H54 (cell line): ENCODE measurements at regions not wholly inside any gene's neighbourhood (a gene's known extent, or its start where the extent isn't known, plus 50 kb on each side); places are given as distances from the start of the nearest gene placed in this dataset.
"Not testable (repeated sequence)": the region's sequence is repeated elsewhere in the genome, so short reads cannot be mapped to it uniquely, and the experiment has no call there.

ENCODE experiments used
- DNase-seq: peaks from one replicate; pipeline ENCODE4 v3.0.0; 2011; ENCODE audit warnings: low spot score, mixed read lengths; ENCODE audit not compliant: insufficient read length
- FAIRE-seq: peaks from 3 replicates; lab custom pipeline; 2011; peaks lifted over from hg19 to GRCh38; lab: Jason Lieb, UNC
- POLR2A ChIP-seq: IDR thresholded peaks from 2 replicates; pipeline ENCODE4 v1.6.1; 2011; ENCODE audit warnings: low read depth, mild to moderate bottlenecking, low read length

- no peak for TF ChIP-seq POLR2A
- FAIRE-seq (no peak), DNase-seq (no peak)
Measured at GRCh38 chr4:189185810-189186432, 754.8 kb upstream of the FRG1 start.

DNA sequence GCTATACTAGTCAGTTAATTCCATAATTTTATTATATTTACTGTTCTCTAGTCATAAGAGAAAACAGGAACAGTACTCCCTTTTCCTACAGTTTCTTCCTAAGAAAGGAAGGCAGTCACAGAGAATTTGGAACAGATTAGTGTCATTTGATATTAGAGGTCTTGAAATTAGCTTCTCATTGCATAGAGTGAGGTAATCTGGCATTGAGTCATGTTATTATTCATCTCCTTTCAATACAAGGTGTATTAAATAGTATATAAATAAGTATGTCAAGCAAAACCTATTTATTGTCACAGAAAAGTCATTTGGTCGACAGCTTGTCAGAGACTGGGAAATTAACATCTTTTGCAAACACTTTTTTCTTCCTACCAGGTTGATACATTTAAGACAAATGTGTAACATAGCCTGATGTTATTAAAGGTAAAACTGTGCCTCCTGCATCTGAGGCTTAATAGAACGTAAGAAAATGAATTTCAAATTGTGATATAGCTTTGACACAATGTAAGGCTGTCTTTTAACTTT, 753.1 kb upstream of the FRG1 start:
- FAIRE-seq (no peak), DNase-seq (no peak)
- no peak for TF ChIP-seq POLR2A

- TF ChIP-seq POLR2A = no peak
- DNase-seq = no peak
- FAIRE-seq = no peak
Measured at GRCh38 chr4:189198624-189199023, 742.0 kb upstream of the FRG1 start.

DNA sequence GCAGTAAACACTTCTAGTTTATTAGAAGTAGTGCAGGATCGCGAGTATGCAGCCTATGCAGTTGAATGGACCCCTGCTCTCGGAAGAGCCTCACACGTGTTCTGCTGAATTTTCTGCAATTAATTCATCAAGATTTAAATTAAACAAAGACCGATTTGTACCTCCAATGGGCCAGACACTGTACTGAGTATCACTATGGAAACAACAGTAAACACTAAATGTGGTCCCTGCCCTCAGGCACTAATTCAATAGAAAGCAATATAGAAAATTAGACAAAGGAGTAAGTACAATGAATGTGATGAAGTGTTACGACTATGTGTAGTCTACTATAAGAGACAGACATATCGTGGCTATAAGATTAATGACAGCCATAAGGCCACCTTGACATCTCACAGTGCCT, 740.3 kb upstream of the FRG1 start:
- DNase-seq (no peak), FAIRE-seq (no peak)
- no peak for TF ChIP-seq POLR2A

- FAIRE-seq = no peak
- DNase-seq = peak; percentile 31
- TF ChIP-seq POLR2A = no peak
Measured at GRCh38 chr4:189202182-189202868, 738.3 kb upstream of the FRG1 start.

DNA sequence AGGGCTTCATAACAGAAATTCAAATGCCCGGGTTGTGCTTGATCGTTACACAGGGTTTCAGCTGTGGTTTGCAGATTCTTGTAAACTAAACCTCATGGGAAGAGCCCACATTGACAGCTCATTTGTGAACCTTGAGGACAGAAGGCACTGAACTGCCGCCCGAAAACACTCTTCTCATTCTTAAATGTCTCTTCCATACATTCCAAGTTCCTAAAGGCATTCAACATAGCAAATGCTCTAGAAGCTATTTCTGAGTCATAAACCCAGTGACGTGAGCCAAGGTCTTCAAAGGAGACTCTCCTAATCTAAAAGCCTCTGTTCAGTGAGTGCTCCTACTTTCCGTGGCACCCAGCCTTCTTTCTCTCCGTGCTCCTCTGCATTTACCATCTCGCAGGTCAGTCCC, 737.8 kb upstream of the FRG1 start:
- DNase-seq (no peak), FAIRE-seq (no peak)
- no peak for TF ChIP-seq POLR2A

DNA sequence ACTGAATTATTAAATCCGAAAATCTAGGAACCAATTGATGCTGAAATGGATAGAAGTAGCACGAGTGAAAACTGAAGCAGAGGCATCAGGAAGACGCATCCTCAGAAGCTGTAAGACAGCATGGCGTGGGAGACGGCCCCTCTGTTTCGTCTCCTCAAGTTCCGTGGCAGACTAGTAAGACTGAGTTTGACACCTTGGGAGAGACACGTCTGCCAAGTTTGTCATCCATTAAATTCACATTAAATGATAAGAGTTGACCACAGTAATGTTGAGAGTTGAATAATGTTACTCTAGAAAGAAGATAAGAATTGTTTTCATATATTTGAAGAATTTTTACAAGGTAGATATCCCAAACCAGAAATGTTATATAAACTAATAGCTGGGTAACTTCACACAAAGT, 736.1 kb upstream of the FRG1 start:
- FAIRE-seq (no peak), DNase-seq (no peak)
- no peak for TF ChIP-seq POLR2A

DNA sequence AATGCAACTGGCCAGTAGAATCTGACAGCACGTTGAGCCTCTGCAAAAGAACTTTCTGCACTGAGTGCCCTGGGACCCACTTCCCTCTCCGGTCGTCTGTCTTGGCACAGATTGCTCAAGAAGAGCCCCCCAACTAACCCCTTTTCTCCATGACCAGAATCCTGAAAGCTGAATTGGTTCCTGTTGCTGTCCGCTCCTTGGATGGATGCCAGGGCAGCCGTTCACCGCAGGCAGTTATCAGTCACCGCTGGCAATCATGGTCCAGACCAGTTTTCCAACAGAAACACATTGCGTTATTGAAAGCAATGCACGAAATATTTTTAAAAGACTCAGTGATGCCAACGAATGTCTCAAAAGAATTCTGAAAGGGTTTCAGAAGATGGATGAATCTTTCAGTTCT, 733.7 kb upstream of the FRG1 start:
- TF ChIP-seq POLR2A = no peak
- FAIRE-seq = no peak
- no peak for DNase-seq

DNA sequence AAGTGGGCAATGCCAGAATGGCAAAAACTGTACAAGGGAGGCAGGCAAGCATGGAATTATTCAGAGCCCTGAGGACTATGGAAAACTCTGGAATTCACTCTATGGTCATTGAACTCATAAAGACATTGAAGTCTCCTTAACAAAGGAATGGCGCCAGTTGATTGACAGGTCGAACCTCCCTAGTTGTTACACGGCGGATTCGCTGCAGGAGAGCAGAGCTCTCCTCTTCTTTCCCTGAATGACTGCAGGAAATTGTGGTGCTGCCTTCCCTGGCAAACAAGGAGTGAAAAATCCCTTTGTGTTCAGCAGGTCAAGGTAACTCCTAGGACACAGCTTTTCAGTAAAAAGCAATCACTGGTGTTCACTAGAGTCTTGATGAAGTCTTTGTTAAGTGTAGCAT, 732.8 kb upstream of the FRG1 start:
- FAIRE-seq (no peak), DNase-seq (no peak)
- no peak for TF ChIP-seq POLR2A

DNA sequence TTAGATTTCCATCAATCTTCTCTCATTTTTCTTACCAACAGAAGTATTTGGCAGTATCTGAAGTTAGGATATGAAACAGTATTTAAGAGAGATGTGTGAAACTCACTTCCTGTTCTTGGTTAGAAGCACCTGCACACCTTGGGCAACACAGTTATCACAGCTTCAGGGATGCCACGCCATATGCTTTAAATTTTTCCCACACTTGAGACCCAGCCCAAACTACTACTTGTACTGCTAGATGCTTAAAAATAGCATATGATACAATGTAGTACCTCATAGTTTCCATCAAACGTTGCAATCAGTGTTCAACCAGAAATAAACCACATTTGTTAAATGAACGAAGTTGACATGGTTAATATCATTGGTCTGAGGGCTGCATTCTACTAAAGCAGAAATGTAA, 725.1 kb upstream of the FRG1 start:
- DNase-seq = no peak
- no peak for FAIRE-seq
- no peak for TF ChIP-seq POLR2A

- DNase-seq = no peak
- no peak for TF ChIP-seq POLR2A
- FAIRE-seq = no peak
Measured at GRCh38 chr4:189221691-189222090, 719.0 kb upstream of the FRG1 start.

- no peak for DNase-seq
- no peak for TF ChIP-seq POLR2A
- no peak for FAIRE-seq
Measured at GRCh38 chr4:189228726-189229125, 711.9 kb upstream of the FRG1 start.

- no peak for TF ChIP-seq POLR2A
- FAIRE-seq = no peak
Measured at GRCh38 chr4:189232274-189232673, 708.4 kb upstream of the FRG1 start.

DNA sequence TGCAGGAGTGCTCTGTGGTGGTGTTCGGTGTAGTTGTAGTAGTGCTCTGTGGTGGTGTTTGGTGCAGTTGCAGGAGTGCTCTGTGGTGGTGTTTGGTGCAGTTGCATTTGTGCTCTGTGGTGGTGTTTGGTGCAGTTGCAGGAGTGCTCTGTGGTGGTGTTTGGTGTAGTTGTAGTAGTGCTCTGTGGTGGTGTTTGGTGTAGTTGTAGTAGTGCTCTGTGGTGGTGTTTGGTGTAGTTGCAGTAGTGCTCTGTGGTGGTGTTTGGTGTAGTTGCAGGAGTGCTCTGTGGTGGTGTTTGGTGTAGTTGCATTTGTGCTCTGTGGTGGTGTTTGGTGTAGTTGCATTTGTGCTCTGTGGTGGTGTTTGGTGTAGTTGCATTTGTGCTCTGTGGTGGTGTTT, 706.9 kb upstream of the FRG1 start:
- not testable (repeated sequence) for FAIRE-seq

More at GRCh38 chr4:189232274-189232673, 708.4 kb upstream of the FRG1 start:
- no peak for DNase-seq

DNA sequence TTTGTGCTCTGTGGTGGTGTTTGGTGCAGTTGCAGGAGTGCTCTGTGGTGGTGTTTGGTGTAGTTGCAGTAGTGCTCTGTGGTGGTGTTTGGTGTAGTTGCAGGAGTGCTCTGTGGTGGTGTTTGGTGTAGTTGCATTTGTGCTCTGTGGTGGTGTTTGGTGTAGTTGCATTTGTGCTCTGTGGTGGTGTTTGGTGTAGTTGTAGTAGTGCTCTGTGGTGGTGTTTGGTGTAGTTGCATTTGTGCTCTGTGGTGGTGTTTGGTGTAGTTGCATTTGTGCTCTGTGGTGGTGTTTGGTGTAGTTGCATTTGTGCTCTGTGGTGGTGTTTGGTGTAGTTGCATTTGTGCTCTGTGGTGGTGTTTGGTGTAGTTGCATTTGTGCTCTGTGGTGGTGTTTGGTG, 705.7 kb upstream of the FRG1 start:
- not testable (repeated sequence) for DNase-seq, FAIRE-seq

More for the DNA sequence above, 706.9 kb upstream of the FRG1 start:
- DNase-seq = not testable (repeated sequence)
